SJCRH30 (cell line): ENCODE measurements at regions not wholly inside any gene's neighbourhood (a gene's known extent, or its start where the extent isn't known, plus 50 kb on each side); places are given as distances from the start of the nearest gene placed in this dataset.

Source experiments
- DNase-seq, 2 experiments: peaks; one replicate each; pipeline ENCODE4 v3.0.0-alpha.2; 2015 to 2020
- H3K27ac ChIP-seq: fragments of 250-450 bp; sonication (Bioruptor Pico); 2 replicates; pipeline ENCODE4 v1.5.1; 2020; ENCODE audit warnings: mild to moderate bottlenecking, moderate library complexity
- H3K27me3 ChIP-seq: fragments of 250-450 bp; sonication (Bioruptor Pico); 2 replicates; pipeline ENCODE4 v1.5.1; 2020; ENCODE audit warnings: mild to moderate bottlenecking, moderate library complexity
- H3K36me3 ChIP-seq: fragments of 250-450 bp; sonication (Bioruptor Pico); 2 replicates; pipeline ENCODE4 v1.5.1; 2020; ENCODE audit warnings: mild to moderate bottlenecking, moderate library complexity
- H3K4me1 ChIP-seq: fragments of 250-450 bp; sonication (Bioruptor Pico); 2 replicates; pipeline ENCODE4 v1.5.1; 2020; ENCODE audit warnings: mild to moderate bottlenecking, moderate library complexity
- H3K4me3 ChIP-seq: fragments of 250-450 bp; sonication (Bioruptor Pico); 2 replicates; pipeline ENCODE4 v1.5.1; 2020; ENCODE audit warnings: mild to moderate bottlenecking, moderate library complexity
- H3K9me3 ChIP-seq: fragments of 250-450 bp; sonication (Bioruptor Pico); replicated peaks from 2 replicates; pipeline ENCODE4 v1.5.1; 2020; ENCODE audit warnings: mild to moderate bottlenecking, moderate library complexity

GRCh38 chr5:144581044-144581443, 410.4 kb downstream of the KCTD16 start:
- H3K4me3 ChIP-seq = no peak overlapping the region
- no peaks in the 10 kb centered on the region for H3K36me3 ChIP-seq
- no peaks in the 10 kb centered on the region for H3K27me3 ChIP-seq
- no peaks in the 10 kb centered on the region for H3K9me3 ChIP-seq
- no peak overlapping the region for H3K27ac ChIP-seq
- H3K4me1 ChIP-seq = no peaks in the 10 kb centered on the region
- no peak for DNase-seq

- no peak overlapping the region for H3K4me3 ChIP-seq
- H3K27me3 ChIP-seq = no peaks in the 10 kb centered on the region
- H3K9me3 ChIP-seq = no peaks in the 10 kb centered on the region
- no peak overlapping the region for H3K27ac ChIP-seq
- DNase-seq = no peak
- H3K36me3 ChIP-seq = no peaks in the 10 kb centered on the region
- H3K4me1 ChIP-seq = no peaks in the 10 kb centered on the region
These were observed 407.0 kb downstream of the KCTD16 start for GRCh38 chr5:144577676-144578075.

- H3K4me3 ChIP-seq = no peak overlapping the region
- no peaks in the 10 kb centered on the region for H3K27me3 ChIP-seq
- DNase-seq = no peak
- H3K4me1 ChIP-seq = no peaks in the 10 kb centered on the region
- H3K9me3 ChIP-seq = no peaks in the 10 kb centered on the region
- H3K27ac ChIP-seq = no peak overlapping the region
- H3K36me3 ChIP-seq = no peaks in the 10 kb centered on the region
These were observed 405.1 kb downstream of the KCTD16 start for GRCh38 chr5:144575736-144576135.

GRCh38 chr5:144567421-144567780, 396.7 kb downstream of the KCTD16 start:
- no peak overlapping the region for H3K27ac ChIP-seq
- no peaks in the 10 kb centered on the region for H3K4me1 ChIP-seq
- no peaks in the 10 kb centered on the region for H3K36me3 ChIP-seq
- no peaks in the 10 kb centered on the region for H3K27me3 ChIP-seq
- H3K4me3 ChIP-seq = no peak overlapping the region
- DNase-seq = no peak
- H3K9me3 ChIP-seq = no peaks in the 10 kb centered on the region

- Histone ChIP-seq H3K27ac (no peak overlapping the region), H3K36me3 (no peaks in the 10 kb centered on the region), H3K27me3 (no peaks in the 10 kb centered on the region), H3K4me1 (no peaks in the 10 kb centered on the region), H3K4me3 (no peak overlapping the region), H3K9me3 (no peaks in the 10 kb centered on the region)
- DNase-seq = no peak
These were observed 396.2 kb downstream of the KCTD16 start for GRCh38 chr5:144566747-144567420.

- Histone ChIP-seq H3K4me1 (no peaks in the 10 kb centered on the region), H3K36me3 (no peaks in the 10 kb centered on the region), H3K27me3 (no peaks in the 10 kb centered on the region), H3K4me3 (no peak overlapping the region), H3K9me3 (no peaks in the 10 kb centered on the region), H3K27ac (no peak overlapping the region)
- no peak for DNase-seq
These were observed 378.9 kb downstream of the KCTD16 start for GRCh38 chr5:144549580-144549979.

- no peaks in the 10 kb centered on the region for H3K4me1 ChIP-seq
- no peaks in the 10 kb centered on the region for H3K36me3 ChIP-seq
- H3K9me3 ChIP-seq = no peaks in the 10 kb centered on the region
- H3K27me3 ChIP-seq = no peaks in the 10 kb centered on the region
- DNase-seq = no peak
- H3K27ac ChIP-seq = no peak overlapping the region
- H3K4me3 ChIP-seq = no peak overlapping the region
These were observed 378.3 kb downstream of the KCTD16 start for GRCh38 chr5:144548936-144549335.

GRCh38 chr5:144547098-144547499, 376.4 kb downstream of the KCTD16 start:
- no peak for DNase-seq
- Histone ChIP-seq H3K36me3 (no peaks in the 10 kb centered on the region), H3K9me3 (no peaks in the 10 kb centered on the region), H3K4me3 (no peak overlapping the region), H3K27me3 (no peaks in the 10 kb centered on the region), H3K4me1 (no peaks in the 10 kb centered on the region), H3K27ac (no peak overlapping the region)

GRCh38 chr5:144538845-144539244, 368.2 kb downstream of the KCTD16 start:
- DNase-seq = no peak
- Histone ChIP-seq H3K9me3 (no peaks in the 10 kb centered on the region), H3K4me1 (no peaks in the 10 kb centered on the region), H3K27ac (no peak overlapping the region), H3K4me3 (no peak overlapping the region), H3K36me3 (no peaks in the 10 kb centered on the region), H3K27me3 (no peaks in the 10 kb centered on the region)
